ENCODE measurements at regions not wholly inside any gene's neighbourhood (a gene's known extent, or its start where the extent isn't known, plus 50 kb on each side); places are given as distances from the start of the nearest gene placed in this dataset.
"Not testable (repeated sequence)": the region's sequence is repeated elsewhere in the genome, so short reads cannot be mapped to it uniquely, and the experiment has no call there.

DNA sequence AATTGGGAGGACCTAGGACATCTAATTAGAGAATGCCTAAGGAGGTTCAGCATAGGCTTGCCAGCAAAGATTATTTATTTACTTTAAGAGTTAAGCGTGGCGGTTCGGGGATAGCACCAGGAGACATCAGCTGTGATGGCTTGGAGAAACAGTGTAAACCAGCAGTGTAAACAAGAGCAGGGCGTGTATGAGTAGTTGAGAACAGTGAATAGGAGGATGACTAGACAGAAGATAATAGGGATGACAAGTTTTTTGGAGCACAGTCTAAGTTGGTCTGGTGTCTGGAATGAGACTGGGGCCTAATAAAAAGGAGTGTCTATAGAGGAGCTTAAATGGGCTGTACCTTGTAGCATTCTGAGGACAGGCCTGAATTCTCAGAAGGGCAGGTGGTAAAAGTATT, 338.4 kb upstream of the HTR1E start:
- TF ChIP-seq, protein P1, sequence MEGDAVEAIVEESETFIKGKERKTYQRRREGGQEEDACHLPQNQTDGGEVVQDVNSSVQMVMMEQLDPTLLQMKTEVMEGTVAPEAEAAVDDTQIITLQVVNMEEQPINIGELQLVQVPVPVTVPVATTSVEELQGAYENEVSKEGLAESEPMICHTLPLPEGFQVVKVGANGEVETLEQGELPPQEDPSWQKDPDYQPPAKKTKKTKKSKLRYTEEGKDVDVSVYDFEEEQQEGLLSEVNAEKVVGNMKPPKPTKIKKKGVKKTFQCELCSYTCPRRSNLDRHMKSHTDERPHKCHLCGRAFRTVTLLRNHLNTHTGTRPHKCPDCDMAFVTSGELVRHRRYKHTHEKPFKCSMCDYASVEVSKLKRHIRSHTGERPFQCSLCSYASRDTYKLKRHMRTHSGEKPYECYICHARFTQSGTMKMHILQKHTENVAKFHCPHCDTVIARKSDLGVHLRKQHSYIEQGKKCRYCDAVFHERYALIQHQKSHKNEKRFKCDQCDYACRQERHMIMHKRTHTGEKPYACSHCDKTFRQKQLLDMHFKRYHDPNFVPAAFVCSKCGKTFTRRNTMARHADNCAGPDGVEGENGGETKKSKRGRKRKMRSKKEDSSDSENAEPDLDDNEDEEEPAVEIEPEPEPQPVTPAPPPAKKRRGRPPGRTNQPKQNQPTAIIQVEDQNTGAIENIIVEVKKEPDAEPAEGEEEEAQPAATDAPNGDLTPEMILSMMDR (IDR thresholded peaks at IDR 0.05) = not testable (repeated sequence)
- TF ChIP-seq POLR2A (IDR thresholded peaks at IDR 0.05) = not testable (repeated sequence)

Measured in body of pancreas (tissue), 4 donors.